Smooth muscle cell (in vitro differentiated cells): ENCODE measurements at regions not wholly inside any gene's neighbourhood (a gene's known extent, or its start where the extent isn't known, plus 50 kb on each side); places are given as distances from the start of the nearest gene placed in this dataset.
A peak's percentile ranks its signal among the peaks of the same experiment; 100 is the strongest.

Experiments used
- DNase-seq: peaks from one replicate; lab custom pipeline; 2025; ENCODE audit not compliant: unreplicated experiment; lab: John Stamatoyannopoulos, UW
- H2AFZ ChIP-seq: fragments of 200-600 bp; sonication (generic); 2 replicates; pipeline ENCODE4 v1.6.0; 2016; ENCODE audit warnings: antibody characterized with exemption, low read depth, mild to moderate bottlenecking
- H3F3A ChIP-seq: fragments of 200-600 bp; sonication (generic); 2 replicates; pipeline ENCODE4 v1.6.0; 2017; ENCODE audit warnings: antibody characterized with exemption, low read depth
- H3K27ac ChIP-seq: fragments of 200-600 bp; sonication (generic); 2 replicates; pipeline ENCODE4 v1.5.1; 2016; ENCODE audit warnings: low read depth, mild to moderate bottlenecking
- H3K27me3 ChIP-seq: fragments of 200-600 bp; sonication (generic); 2 replicates; pipeline ENCODE4 v1.6.1; 2016; ENCODE audit warnings: low read depth, mild to moderate bottlenecking
- H3K36me3 ChIP-seq: fragments of 200-600 bp; sonication (generic); 2 replicates; pipeline ENCODE4 v1.5.1; 2016; ENCODE audit warnings: low read depth
- H3K4me1 ChIP-seq: fragments of 200-600 bp; sonication (generic); 2 replicates; pipeline ENCODE4 v1.5.1; 2016; ENCODE audit warnings: low read depth
- H3K4me2 ChIP-seq: fragments of 200-600 bp; sonication (generic); 2 replicates; pipeline ENCODE4 v1.6.0; 2016; ENCODE audit warnings: mild to moderate bottlenecking
- H3K4me3 ChIP-seq: fragments of 200-600 bp; sonication (generic); 2 replicates; pipeline ENCODE4 v1.5.1; 2016; ENCODE audit warnings: mild to moderate bottlenecking
- H3K79me2 ChIP-seq: fragments of 200-600 bp; sonication (generic); 2 replicates; pipeline ENCODE4 v1.6.0; 2016; ENCODE audit warnings: low read depth, mild to moderate bottlenecking
- H3K9ac ChIP-seq: fragments of 200-600 bp; sonication (generic); 2 replicates; pipeline ENCODE4 v1.6.0; 2016; ENCODE audit warnings: low read depth
- H3K9me3 ChIP-seq: fragments of 200-600 bp; sonication (generic); replicated peaks from 2 replicates; pipeline ENCODE4 v1.5.1; 2016; ENCODE audit warnings: low read depth
- H4K20me1 ChIP-seq: fragments of 200-600 bp; sonication (generic); 2 replicates; pipeline ENCODE4 v1.6.0; 2016; ENCODE audit warnings: low read depth
- CTCF ChIP-seq: fragments of 200-600 bp; sonication (generic); IDR thresholded peaks from 2 replicates; pipeline ENCODE4 v1.5.1; 2017; ENCODE audit warnings: borderline replicate concordance, mild to moderate bottlenecking, antibody characterized with exemption; ENCODE audit not compliant: insufficient read depth, poor library complexity, severe bottlenecking
- WGBS: methylation state at CpG from one replicate; pipeline ENCODE4 v1.1.7; 2016; ENCODE audit warnings: low lambda C conversion rate; 5-methylcytosine and 5-hydroxymethylcytosine counted together

- H3K9ac ChIP-seq, result no peak overlapping the region
- H3K9me3 ChIP-seq, result no peaks in the 10 kb centered on the region
- DNase-seq, result no peak
- H2AFZ ChIP-seq, result no peak overlapping the region
- H4K20me1 ChIP-seq, result no peaks in the 10 kb centered on the region
- WGBS, result 76% methylated on average over 6 of the region's 6 CpGs
- no peaks in the 10 kb centered on the region for H3K4me1 ChIP-seq
- H3K36me3 ChIP-seq, result no peaks in the 10 kb centered on the region
- H3K79me2 ChIP-seq, result no peaks in the 10 kb centered on the region
- no peaks in the 10 kb centered on the region for H3F3A ChIP-seq
- TF ChIP-seq CTCF, result no peak
- H3K4me3 ChIP-seq, result no peak overlapping the region
- no peaks in the 10 kb centered on the region for H3K27me3 ChIP-seq
- no peak overlapping the region for H3K4me2 ChIP-seq
- no peak overlapping the region for H3K27ac ChIP-seq
These were observed 63.9 kb upstream of the ARHGEF7 start for GRCh38 chr13:111051041-111051725.

GRCh38 chr13:111050539-111050879, 64.6 kb upstream of the ARHGEF7 start:
- DNase-seq, result no peak
- no peaks in the 10 kb centered on the region for H3K36me3 ChIP-seq
- H3K4me3 ChIP-seq, result no peak overlapping the region
- no peaks in the 10 kb centered on the region for H3K27me3 ChIP-seq
- H3K4me1 ChIP-seq, result no peaks in the 10 kb centered on the region
- no peak for TF ChIP-seq CTCF
- no peaks in the 10 kb centered on the region for H3F3A ChIP-seq
- no peak overlapping the region for H3K4me2 ChIP-seq
- 59% methylated on average over 4 of the region's 4 CpGs for WGBS
- H2AFZ ChIP-seq, result no peak overlapping the region
- H3K9ac ChIP-seq, result no peak overlapping the region
- no peaks in the 10 kb centered on the region for H3K79me2 ChIP-seq
- H3K27ac ChIP-seq, result no peak overlapping the region
- no peaks in the 10 kb centered on the region for H4K20me1 ChIP-seq
- H3K9me3 ChIP-seq, result no peaks in the 10 kb centered on the region

GRCh38 chr13:111049791-111050538, 65.1 kb upstream of the ARHGEF7 start:
- no peaks in the 10 kb centered on the region for H3K79me2 ChIP-seq
- H3K4me1 ChIP-seq, result no peaks in the 10 kb centered on the region
- no peaks in the 10 kb centered on the region for H3F3A ChIP-seq
- no peaks in the 10 kb centered on the region for H3K27me3 ChIP-seq
- H3K4me2 ChIP-seq, result no peak overlapping the region
- no peak overlapping the region for H3K4me3 ChIP-seq
- H3K36me3 ChIP-seq, result no peaks in the 10 kb centered on the region
- H4K20me1 ChIP-seq, result no peaks in the 10 kb centered on the region
- H2AFZ ChIP-seq, result no peak overlapping the region
- WGBS, result 80% methylated on average over 14 of the region's 19 CpGs
- TF ChIP-seq CTCF, result peak; percentile 61
- no peak overlapping the region for H3K27ac ChIP-seq
- no peak overlapping the region for H3K9ac ChIP-seq
- DNase-seq, result no peak
- no peaks in the 10 kb centered on the region for H3K9me3 ChIP-seq
